ENCODE measurements at regions not wholly inside any gene's neighbourhood (a gene's known extent, or its start where the extent isn't known, plus 50 kb on each side); places are given as distances from the start of the nearest gene placed in this dataset.

DNA sequence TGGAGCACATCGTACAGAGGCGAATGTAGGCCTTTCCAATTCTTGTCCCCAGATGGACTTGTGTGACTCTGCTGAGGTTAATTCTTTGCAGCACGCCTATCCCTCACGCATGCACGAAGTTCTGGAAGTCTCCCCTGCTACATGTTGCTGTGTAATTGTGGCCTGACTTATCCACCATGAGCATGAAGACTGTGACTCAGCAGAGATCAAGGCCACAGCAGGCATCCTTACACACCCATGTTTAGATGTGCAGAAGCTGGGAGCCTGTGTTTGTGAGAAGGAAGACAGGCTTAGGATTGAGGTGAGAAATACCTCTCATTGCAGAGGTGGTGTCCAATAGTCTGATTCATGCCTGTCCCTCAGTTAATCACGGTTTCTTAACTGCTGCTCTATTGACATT, 135.6 kb downstream of the ICE1 start:
- no peak for DNase-seq (ENCODE audit: low spot score)
- TF ChIP-seq, protein P1, sequence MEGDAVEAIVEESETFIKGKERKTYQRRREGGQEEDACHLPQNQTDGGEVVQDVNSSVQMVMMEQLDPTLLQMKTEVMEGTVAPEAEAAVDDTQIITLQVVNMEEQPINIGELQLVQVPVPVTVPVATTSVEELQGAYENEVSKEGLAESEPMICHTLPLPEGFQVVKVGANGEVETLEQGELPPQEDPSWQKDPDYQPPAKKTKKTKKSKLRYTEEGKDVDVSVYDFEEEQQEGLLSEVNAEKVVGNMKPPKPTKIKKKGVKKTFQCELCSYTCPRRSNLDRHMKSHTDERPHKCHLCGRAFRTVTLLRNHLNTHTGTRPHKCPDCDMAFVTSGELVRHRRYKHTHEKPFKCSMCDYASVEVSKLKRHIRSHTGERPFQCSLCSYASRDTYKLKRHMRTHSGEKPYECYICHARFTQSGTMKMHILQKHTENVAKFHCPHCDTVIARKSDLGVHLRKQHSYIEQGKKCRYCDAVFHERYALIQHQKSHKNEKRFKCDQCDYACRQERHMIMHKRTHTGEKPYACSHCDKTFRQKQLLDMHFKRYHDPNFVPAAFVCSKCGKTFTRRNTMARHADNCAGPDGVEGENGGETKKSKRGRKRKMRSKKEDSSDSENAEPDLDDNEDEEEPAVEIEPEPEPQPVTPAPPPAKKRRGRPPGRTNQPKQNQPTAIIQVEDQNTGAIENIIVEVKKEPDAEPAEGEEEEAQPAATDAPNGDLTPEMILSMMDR (IDR thresholded peaks at IDR 0.05), result no peak
- Mint-ChIP-seq H3K36me3 (ENCODE audit: low read depth) (no peaks in the 10 kb centered on the region), H3K27ac (ENCODE audit: unreplicated experiment) (no peak overlapping the region), H3K9me3 (ENCODE audit: low read depth) (peaks cover 8% of the 10 kb centered on the region), H3K4me3 (ENCODE audit: unreplicated experiment) (no peak overlapping the region), H3K4me1 (ENCODE audit: low read depth) (no peaks in the 10 kb centered on the region), H3K27me3 (ENCODE audit: low read depth) (peaks cover 5% of the 10 kb centered on the region)

DNA sequence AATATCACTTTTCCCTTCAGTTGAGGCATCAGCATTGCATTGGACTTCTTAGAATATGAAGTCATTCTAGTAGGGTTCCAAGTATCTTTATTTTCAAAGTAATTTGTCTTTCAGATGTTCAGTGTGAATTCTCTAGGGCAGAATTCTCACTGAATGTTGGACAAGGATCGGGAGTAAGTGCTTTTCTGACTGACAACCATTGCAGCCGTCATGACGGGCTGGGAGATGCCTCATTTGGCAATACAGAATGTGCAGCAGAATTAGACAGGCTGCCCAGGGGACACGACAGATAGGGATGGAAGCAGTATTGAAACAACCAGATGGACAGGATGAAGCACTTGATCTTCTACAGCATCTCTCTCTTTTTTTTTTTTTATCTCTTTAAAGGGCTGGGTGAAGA, 129.0 kb downstream of the ICE1 start:
- H3K27ac Mint-ChIP-seq (ENCODE audit: unreplicated experiment), result no peak overlapping the region
- TF ChIP-seq, protein P1 (IDR thresholded peaks at IDR 0.05), result no peak
- H3K27me3 Mint-ChIP-seq (ENCODE audit: low read depth), result no peaks in the 10 kb centered on the region
- no peaks in the 10 kb centered on the region for H3K4me1 Mint-ChIP-seq (ENCODE audit: low read depth)
- no peak for DNase-seq (ENCODE audit: low spot score)
- no peaks in the 10 kb centered on the region for H3K36me3 Mint-ChIP-seq (ENCODE audit: low read depth)
- peaks cover 12% of the 10 kb centered on the region for H3K9me3 Mint-ChIP-seq (ENCODE audit: low read depth)
- H3K4me3 Mint-ChIP-seq (ENCODE audit: unreplicated experiment), result no peak overlapping the region

DNA sequence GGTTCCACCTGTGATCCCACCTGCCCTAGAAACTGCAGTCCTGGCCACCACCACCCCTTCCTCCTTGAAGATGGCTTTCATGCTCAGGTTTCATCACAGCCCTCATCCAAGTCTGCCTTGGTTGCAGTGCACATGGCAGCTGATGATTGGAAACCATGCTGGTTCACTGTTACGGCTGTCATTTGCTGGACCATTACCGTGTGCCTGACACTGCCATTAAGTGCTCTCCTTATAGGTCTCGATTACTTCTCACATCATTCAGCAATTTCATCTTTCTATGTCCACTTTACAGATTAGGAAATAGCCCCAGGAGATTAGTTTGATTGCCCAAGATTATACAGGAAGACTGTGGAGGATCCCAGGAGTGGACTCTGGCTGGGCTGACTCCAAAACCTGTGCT, 123.9 kb downstream of the ICE1 start:
- Mint-ChIP-seq H3K9me3 (ENCODE audit: low read depth) (no peaks in the 10 kb centered on the region), H3K27me3 (ENCODE audit: low read depth) (peaks cover 3% of the 10 kb centered on the region), H3K4me3 (ENCODE audit: unreplicated experiment) (no peak overlapping the region), H3K27ac (ENCODE audit: unreplicated experiment) (no peak overlapping the region), H3K4me1 (ENCODE audit: low read depth) (no peaks in the 10 kb centered on the region), H3K36me3 (ENCODE audit: low read depth) (no peaks in the 10 kb centered on the region)
- TF ChIP-seq, protein P1 (IDR thresholded peaks at IDR 0.05), result no peak
- DNase-seq (ENCODE audit: low spot score), result no peak

- no peak for DNase-seq (ENCODE audit: low spot score)
- Mint-ChIP-seq H3K4me1 (ENCODE audit: low read depth) (no peaks in the 10 kb centered on the region), H3K27ac (ENCODE audit: unreplicated experiment) (no peak overlapping the region), H3K27me3 (ENCODE audit: low read depth) (peaks cover 3% of the 10 kb centered on the region), H3K4me3 (ENCODE audit: unreplicated experiment) (no peak overlapping the region), H3K36me3 (ENCODE audit: low read depth) (no peaks in the 10 kb centered on the region), H3K9me3 (ENCODE audit: low read depth) (no peaks in the 10 kb centered on the region)
- TF ChIP-seq, protein P1 (IDR thresholded peaks at IDR 0.05), result no peak
These were observed 121.7 kb downstream of the ICE1 start for GRCh38 chr5:5544094-5544663.

GRCh38 chr5:5542654-5543053, 120.2 kb downstream of the ICE1 start:
- TF ChIP-seq, protein P1 (IDR thresholded peaks at IDR 0.05), result no peak

More at GRCh38 chr5:5542654-5543053, 120.2 kb downstream of the ICE1 start:
- DNase-seq (ENCODE audit: low spot score), result no peak
- H3K9me3 Mint-ChIP-seq (ENCODE audit: low read depth), result peaks cover 2% of the 10 kb centered on the region
- H3K4me3 Mint-ChIP-seq (ENCODE audit: unreplicated experiment), result no peak overlapping the region
- no peak overlapping the region for H3K27ac Mint-ChIP-seq (ENCODE audit: unreplicated experiment)
- H3K36me3 Mint-ChIP-seq (ENCODE audit: low read depth), result no peaks in the 10 kb centered on the region
- peaks cover 4% of the 10 kb centered on the region for H3K27me3 Mint-ChIP-seq (ENCODE audit: low read depth)
- H3K4me1 Mint-ChIP-seq (ENCODE audit: low read depth), result no peaks in the 10 kb centered on the region

Data from chondrocyte (in vitro differentiated cells).